KMS-11 (cell line): ENCODE measurements at regions not wholly inside any gene's neighbourhood (a gene's known extent, or its start where the extent isn't known, plus 50 kb on each side); places are given as distances from the start of the nearest gene placed in this dataset.

Experiments
- H2AFZ ChIP-seq: fragments of 200-600 bp; sonication (generic); 2 replicates; pipeline ENCODE4 v1.6.1; 2016; ENCODE audit warnings: antibody characterized with exemption, mixed run types, low read depth
- H3K27ac ChIP-seq: fragments of 200-600 bp; sonication (generic); 2 replicates; pipeline ENCODE4 v1.6.1; 2016; ENCODE audit warnings: mild to moderate bottlenecking, mixed run types
- H3K27me3 ChIP-seq: fragments of 200-600 bp; sonication (generic); 2 replicates; pipeline ENCODE4 v1.6.1; 2017; ENCODE audit warnings: mild to moderate bottlenecking, low read depth, mixed run types, moderate library complexity; ENCODE audit not compliant: insufficient read depth
- H3K36me3 ChIP-seq: fragments of 200-600 bp; sonication (generic); 2 replicates; pipeline ENCODE4 v1.6.1; 2017; ENCODE audit warnings: mild to moderate bottlenecking, mixed run types; ENCODE audit not compliant: insufficient read depth
- H3K4me1 ChIP-seq: fragments of 200-600 bp; sonication (generic); 2 replicates; pipeline ENCODE4 v1.6.1; 2016; ENCODE audit warnings: mild to moderate bottlenecking, low read depth, mixed run types; ENCODE audit not compliant: poor library complexity, severe bottlenecking
- H3K4me2 ChIP-seq: fragments of 200-600 bp; sonication (generic); 2 replicates; pipeline ENCODE4 v1.7.0; 2016; ENCODE audit warnings: mild to moderate bottlenecking, mixed run types
- H3K4me3 ChIP-seq: fragments of 200-600 bp; sonication (generic); IDR thresholded peaks from 2 replicates; pipeline ENCODE4 v1.6.1; 2017; ENCODE audit warnings: low read depth, low read length, mixed read lengths; ENCODE audit not compliant: insufficient read depth
- H3K79me2 ChIP-seq: fragments of 200-600 bp; sonication (generic); 2 replicates; pipeline ENCODE4 v1.6.1; 2016; ENCODE audit warnings: low read depth, mixed run types; ENCODE audit not compliant: insufficient read depth
- H3K9ac ChIP-seq: fragments of 200-600 bp; sonication (generic); 2 replicates; pipeline ENCODE4 v1.6.1; 2016; ENCODE audit warnings: mild to moderate bottlenecking, mixed run types
- H4K20me1 ChIP-seq: fragments of 200-600 bp; sonication (generic); 2 replicates; pipeline ENCODE4 v1.6.1; 2016; ENCODE audit warnings: mild to moderate bottlenecking, mixed run types; ENCODE audit not compliant: insufficient read depth
- CTCF ChIP-seq: fragments of 200-600 bp; sonication (generic); conservative IDR thresholded peaks from 2 replicates; pipeline ENCODE4 v1.6.1; 2017; ENCODE audit warnings: low read depth, mild to moderate bottlenecking, antibody characterized with exemption, low read length, moderate library complexity, mixed read lengths

GRCh38 chr7:41037691-41038090 is 665.2 kb downstream of the INHBA start:
- Histone ChIP-seq H3K4me3 (no peak overlapping the region), H3K79me2 (no peaks in the 10 kb centered on the region), H3K4me2 (no peak overlapping the region), H3K9ac (no peak overlapping the region), H3K4me1 (no peaks in the 10 kb centered on the region), H3K27ac (no peak overlapping the region), H2AFZ (no peak overlapping the region), H4K20me1 (no peaks in the 10 kb centered on the region), H3K36me3 (no peaks in the 10 kb centered on the region), H3K27me3 (no peaks in the 10 kb centered on the region)
- TF ChIP-seq CTCF: no peak

- H3K36me3 ChIP-seq: no peaks in the 10 kb centered on the region
- H3K79me2 ChIP-seq: no peaks in the 10 kb centered on the region
- H3K27me3 ChIP-seq: no peaks in the 10 kb centered on the region
- no peak overlapping the region for H3K9ac ChIP-seq
- H4K20me1 ChIP-seq: no peaks in the 10 kb centered on the region
- H3K4me2 ChIP-seq: no peak overlapping the region
- no peak overlapping the region for H2AFZ ChIP-seq
- H3K4me3 ChIP-seq: no peak overlapping the region
- TF ChIP-seq CTCF: no peak
- H3K4me1 ChIP-seq: no peaks in the 10 kb centered on the region
- H3K27ac ChIP-seq: no peak overlapping the region
Measured at GRCh38 chr7:41035794-41036193, 667.1 kb downstream of the INHBA start.

- no peaks in the 10 kb centered on the region for H3K27me3 ChIP-seq
- no peak overlapping the region for H3K27ac ChIP-seq
- H3K9ac ChIP-seq: no peak overlapping the region
- H3K4me1 ChIP-seq: no peaks in the 10 kb centered on the region
- no peak overlapping the region for H2AFZ ChIP-seq
- no peak overlapping the region for H3K4me2 ChIP-seq
- H4K20me1 ChIP-seq: no peaks in the 10 kb centered on the region
- H3K79me2 ChIP-seq: no peaks in the 10 kb centered on the region
- H3K4me3 ChIP-seq: no peak overlapping the region
- no peaks in the 10 kb centered on the region for H3K36me3 ChIP-seq
- no peak for TF ChIP-seq CTCF
Measured at GRCh38 chr7:41033500-41033899, 669.4 kb downstream of the INHBA start.

GRCh38 chr7:41030673-41031072 is 672.2 kb downstream of the INHBA start:
- no peaks in the 10 kb centered on the region for H4K20me1 ChIP-seq
- no peak overlapping the region for H3K9ac ChIP-seq
- H3K4me3 ChIP-seq: no peak overlapping the region
- H3K4me2 ChIP-seq: no peak overlapping the region
- no peaks in the 10 kb centered on the region for H3K36me3 ChIP-seq
- no peak overlapping the region for H2AFZ ChIP-seq
- TF ChIP-seq CTCF: no peak
- H3K79me2 ChIP-seq: no peaks in the 10 kb centered on the region
- no peak overlapping the region for H3K27ac ChIP-seq
- no peaks in the 10 kb centered on the region for H3K4me1 ChIP-seq
- no peaks in the 10 kb centered on the region for H3K27me3 ChIP-seq

- Histone ChIP-seq H2AFZ (no peak overlapping the region), H3K79me2 (no peaks in the 10 kb centered on the region), H3K9ac (no peak overlapping the region), H3K4me2 (no peak overlapping the region), H3K27me3 (no peaks in the 10 kb centered on the region), H3K4me3 (no peak overlapping the region), H3K27ac (no peak overlapping the region), H3K36me3 (no peaks in the 10 kb centered on the region), H4K20me1 (no peaks in the 10 kb centered on the region), H3K4me1 (no peaks in the 10 kb centered on the region)
- TF ChIP-seq CTCF: no peak
Measured at GRCh38 chr7:41029072-41029499, 673.8 kb downstream of the INHBA start.
